HG02943 (cell line): ENCODE measurements at regions not wholly inside any gene's neighbourhood (a gene's known extent, or its start where the extent isn't known, plus 50 kb on each side); places are given as distances from the start of the nearest gene placed in this dataset.
"Not testable (repeated sequence)": the region's sequence is repeated elsewhere in the genome, so short reads cannot be mapped to it uniquely, and the experiment has no call there.

Experiments used
- ATAC-seq: cut with Tn5 transposase; IDR thresholded peaks from one replicate; pipeline ENCODE4 v1.9.1; 2021; ENCODE audit warnings: mild to moderate bottlenecking, low read depth, moderate library complexity; ENCODE audit not compliant: unreplicated experiment

GRCh38 chr1:213571843-213572242, 415.9 kb upstream of the PROX1 start:
- no peak for ATAC-seq

GRCh38 chr1:213572912-213573647, 414.7 kb upstream of the PROX1 start:
- no peak for ATAC-seq

- ATAC-seq, result no peak
Observed at GRCh38 chr1:213573648-213574009, 414.1 kb upstream of the PROX1 start.

GRCh38 chr1:213582976-213583567, 404.7 kb upstream of the PROX1 start:
- no peak for ATAC-seq

GRCh38 chr1:213584272-213584671, 403.5 kb upstream of the PROX1 start:
- no peak for ATAC-seq

- no peak for ATAC-seq
Observed at GRCh38 chr1:213585402-213585801, 402.4 kb upstream of the PROX1 start.

- ATAC-seq, result no peak
Observed at GRCh38 chr1:213585959-213586586, 401.7 kb upstream of the PROX1 start.

- ATAC-seq, result no peak
Observed at GRCh38 chr1:213586587-213586972, 401.2 kb upstream of the PROX1 start.

GRCh38 chr1:213596729-213597128, 391.0 kb upstream of the PROX1 start:
- no peak for ATAC-seq

GRCh38 chr1:213598263-213598662, 389.5 kb upstream of the PROX1 start:
- no peak for ATAC-seq

GRCh38 chr1:213600879-213601278, 386.9 kb upstream of the PROX1 start:
- ATAC-seq, result no peak

- not testable (repeated sequence) for ATAC-seq
Observed at GRCh38 chr1:213601705-213602104, 386.1 kb upstream of the PROX1 start.

GRCh38 chr1:213602796-213603486, 384.8 kb upstream of the PROX1 start:
- ATAC-seq, result no peak

GRCh38 chr1:213604477-213604876, 383.3 kb upstream of the PROX1 start:
- ATAC-seq, result no peak

GRCh38 chr1:213605732-213606131, 382.0 kb upstream of the PROX1 start:
- ATAC-seq, result no peak

- no peak for ATAC-seq
Observed at GRCh38 chr1:213606252-213606820, 381.4 kb upstream of the PROX1 start.

- no peak for ATAC-seq
Observed at GRCh38 chr1:213613549-213613948, 374.2 kb upstream of the PROX1 start.

GRCh38 chr1:213615226-213615916, 372.4 kb upstream of the PROX1 start:
- no peak for ATAC-seq

- ATAC-seq, result no peak
Observed at GRCh38 chr1:213617133-213617532, 370.6 kb upstream of the PROX1 start.

GRCh38 chr1:213618094-213618493, 369.7 kb upstream of the PROX1 start:
- ATAC-seq, result no peak
